ENCODE measurements at regions not wholly inside any gene's neighbourhood (a gene's known extent, or its start where the extent isn't known, plus 50 kb on each side); places are given as distances from the start of the nearest gene placed in this dataset.

DNA sequence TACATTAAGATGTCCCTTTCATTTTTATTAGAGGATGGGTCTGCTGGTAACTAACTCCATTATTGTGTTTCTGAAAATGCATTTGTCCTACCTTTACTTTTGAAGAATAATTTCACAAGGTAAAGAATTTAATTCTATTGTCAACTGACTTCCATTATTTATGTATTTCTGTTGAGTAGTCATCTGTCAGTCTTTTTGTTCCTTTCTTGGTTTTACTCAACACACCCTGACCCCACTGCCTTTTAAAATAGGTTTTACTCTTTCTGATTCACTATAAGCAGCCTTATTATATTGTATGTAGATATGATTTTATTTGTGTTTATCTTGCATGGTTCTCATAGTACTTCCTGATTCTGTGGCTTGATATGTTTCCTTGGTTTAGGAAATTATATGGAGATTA, 237.5 kb downstream of the TGFB2 start:
- ATAC-seq: no peak

DNA sequence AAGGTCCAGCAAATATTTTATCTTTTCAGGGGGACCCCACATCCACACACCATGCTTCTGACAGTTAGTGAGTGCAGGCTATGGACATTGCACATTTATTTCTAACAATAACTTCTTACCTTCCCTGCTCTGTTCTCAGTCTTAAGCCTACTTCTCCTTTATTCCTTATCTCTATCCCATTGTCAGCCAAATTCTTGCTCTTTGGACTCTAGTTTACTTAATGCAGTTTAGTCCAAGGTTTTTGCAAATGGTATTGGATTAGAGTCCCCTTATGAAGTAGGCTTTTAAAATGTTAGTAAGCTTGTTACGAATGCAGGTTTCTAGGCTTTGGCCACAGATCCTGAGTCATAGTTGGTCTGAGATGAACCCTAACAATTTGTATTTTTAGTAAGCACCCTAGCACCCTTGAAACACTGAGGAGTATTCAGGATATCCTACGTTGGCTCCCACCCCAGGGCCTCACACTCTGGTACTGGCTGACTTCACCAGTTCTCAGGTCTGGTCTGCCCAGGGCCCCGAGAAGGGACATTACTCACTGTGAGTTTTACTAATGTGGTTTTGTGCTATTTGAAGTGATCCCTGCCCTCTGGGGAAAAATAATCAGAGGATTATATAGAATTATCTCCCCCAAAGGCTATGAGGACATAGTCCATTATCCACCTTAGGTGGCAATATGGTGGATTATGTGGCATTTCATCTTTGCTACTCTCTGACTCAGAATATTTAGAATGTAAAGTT, 239.5 kb downstream of the TGFB2 start:
- DNase-seq (no peak), ATAC-seq (no peak)

More for the DNA sequence above, 237.5 kb downstream of the TGFB2 start:
- no peak for DNase-seq

DNA sequence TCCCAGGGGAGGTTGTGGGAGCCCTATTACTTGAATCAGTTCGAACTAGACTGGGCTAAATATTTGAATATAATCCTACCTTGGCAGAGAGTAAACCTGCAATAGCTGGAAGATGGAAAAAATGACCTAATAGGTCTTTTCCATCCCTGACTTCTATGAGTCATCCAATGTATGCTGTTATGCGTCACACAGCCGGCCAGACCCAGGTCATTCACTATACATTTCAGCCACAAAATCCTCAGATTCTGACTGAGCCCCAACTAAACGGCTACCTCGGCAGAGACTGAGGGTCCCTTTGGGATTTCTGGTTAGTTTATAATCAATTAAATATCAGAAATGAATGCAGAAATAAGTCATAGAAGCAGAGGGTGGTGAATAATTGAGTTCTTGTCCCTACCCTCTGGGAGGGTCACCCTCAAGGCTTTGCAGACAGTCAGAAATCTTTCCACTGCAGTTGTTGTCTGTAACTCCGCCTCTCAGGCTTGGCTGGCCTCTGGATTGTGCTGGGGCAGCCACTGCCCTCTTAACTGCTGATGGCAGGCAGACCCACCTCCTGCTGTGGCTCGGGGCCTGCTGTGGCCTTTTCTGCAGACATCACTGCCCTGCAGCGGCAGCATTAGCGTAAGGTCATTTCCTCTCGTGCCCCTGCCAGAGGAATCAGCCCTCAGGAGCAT, 240.5 kb downstream of the TGFB2 start:
- ATAC-seq (no peak), DNase-seq (no peak)

DNA sequence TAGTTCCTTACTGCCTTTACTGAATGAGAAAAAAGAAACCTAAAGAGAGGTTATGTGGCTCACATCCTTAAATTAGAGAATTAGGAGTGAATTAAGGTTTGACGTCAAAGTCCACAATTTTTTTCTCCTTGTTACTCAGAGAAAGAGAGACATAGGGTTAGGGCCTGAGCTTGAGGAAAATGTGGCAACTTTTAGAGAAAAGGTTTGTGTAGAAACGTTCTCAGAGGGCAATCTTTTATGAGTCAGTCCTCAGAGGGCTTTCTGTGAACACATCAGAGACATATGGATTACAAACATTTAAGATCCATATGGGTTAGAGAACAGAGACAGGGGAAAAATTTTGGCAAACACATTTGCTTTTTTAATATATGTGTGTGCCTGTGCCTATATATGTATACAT, 242.8 kb downstream of the TGFB2 start:
- DNase-seq (no peak), ATAC-seq (no peak)

DNA sequence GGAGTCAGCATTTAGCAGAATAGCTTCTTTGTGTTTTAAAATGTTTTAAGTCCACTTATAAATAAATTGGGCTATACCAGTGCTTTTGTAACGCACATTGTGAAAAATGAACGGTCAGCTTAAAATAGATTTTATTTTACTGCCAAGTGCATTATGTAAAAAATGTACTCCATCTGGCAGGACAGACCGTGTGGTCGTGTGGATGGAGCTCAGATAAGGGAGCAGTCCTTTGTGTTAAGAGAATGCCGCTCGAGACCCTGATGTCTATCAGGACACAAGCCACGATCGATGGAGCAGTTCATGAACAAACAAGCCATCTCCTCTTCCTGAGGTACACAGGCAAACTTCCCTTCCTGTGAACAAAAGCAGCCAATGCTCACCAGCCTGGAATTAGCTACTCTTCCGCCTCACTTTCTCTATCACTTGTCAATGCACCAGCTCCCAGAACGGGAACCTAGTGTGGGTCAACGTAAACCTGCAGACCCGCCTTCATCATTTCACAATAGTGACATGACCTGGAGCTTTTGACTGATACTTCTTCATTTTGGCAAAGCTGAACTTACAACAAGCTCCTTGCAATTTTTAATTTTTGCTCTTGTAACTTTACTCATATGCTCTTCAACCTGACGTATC, 243.5 kb downstream of the TGFB2 start:
- DNase-seq: no peak
- no peak for ATAC-seq

DNA sequence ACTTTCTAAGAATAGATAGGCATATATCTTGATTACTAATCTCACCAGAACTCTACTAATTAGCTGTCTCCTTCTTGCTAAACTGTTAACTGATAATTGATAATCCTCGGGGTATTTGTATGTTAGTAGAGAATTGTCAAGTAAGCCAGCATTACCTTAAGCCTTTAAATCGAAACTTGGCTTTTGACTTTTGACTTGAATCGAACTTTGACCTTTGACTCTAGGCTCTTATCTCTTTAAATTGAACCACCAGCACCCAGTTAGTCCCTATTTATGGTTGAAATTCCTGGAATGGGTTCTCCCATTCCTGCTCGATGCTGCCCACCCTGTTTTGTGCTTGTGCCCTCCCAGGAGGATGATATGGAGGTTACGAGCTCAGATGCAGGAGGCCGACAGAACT, 244.4 kb downstream of the TGFB2 start:
- ATAC-seq (no peak), DNase-seq (no peak)

DNA sequence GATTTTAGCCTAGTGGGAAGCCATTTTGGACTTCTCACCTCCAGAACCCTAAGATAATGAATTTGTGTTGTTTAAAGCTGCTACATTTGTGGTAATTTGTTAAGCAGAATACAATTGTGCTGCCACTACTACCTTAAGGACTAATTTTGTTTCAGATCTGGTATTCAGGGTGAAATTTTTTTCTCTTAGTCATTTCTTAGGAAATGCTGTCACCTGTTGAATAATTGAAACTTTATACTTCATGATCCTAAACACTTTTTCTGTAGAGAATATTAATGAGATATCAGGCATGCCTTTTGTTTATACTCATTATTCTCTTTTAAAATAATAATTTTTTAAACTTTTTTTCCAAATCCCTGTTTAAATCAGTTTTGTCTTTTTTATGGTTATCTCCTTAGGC, 246.8 kb downstream of the TGFB2 start:
- no peak for ATAC-seq
- DNase-seq: no peak

DNA sequence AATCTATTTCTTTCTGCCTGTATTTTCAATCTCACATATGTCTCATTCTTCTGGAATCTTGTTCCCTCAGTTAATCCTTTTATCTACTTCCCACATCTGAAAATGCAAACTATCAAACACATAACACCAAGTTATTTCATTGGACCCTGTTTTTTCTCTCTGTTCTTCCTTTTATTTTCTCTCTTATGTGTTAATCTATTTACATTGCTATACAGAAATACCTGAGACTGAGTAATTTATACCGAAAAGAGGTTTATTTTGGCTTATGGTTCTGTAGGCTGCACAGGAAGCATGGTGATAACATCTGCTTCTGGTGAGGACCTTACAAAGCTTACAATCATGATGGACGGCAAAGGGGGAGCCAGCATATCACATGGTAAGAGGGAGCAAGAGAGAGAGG, 247.6 kb downstream of the TGFB2 start:
- ATAC-seq (no peak), DNase-seq (no peak)

DNA sequence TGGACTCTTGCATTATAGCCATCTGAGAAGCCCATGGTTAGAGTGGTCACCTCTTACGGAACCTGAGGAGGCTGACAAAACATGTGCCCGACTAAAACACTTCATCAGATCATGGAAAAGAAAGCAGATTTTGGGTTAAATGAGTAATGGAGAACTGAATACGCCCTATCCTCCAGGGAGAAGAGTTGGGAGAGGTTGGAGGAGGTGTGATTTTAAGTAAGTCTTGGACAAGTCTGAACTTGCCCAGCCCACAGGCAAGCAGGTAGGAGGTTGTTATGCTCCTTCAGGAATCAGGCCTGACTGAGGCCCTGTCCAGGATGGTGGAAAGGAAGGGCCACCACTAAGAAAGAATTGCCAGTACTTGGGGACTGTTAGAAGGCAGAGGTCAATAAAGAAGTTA, 255.8 kb downstream of the TGFB2 start:
- DNase-seq (no peak), ATAC-seq (no peak)

DNA sequence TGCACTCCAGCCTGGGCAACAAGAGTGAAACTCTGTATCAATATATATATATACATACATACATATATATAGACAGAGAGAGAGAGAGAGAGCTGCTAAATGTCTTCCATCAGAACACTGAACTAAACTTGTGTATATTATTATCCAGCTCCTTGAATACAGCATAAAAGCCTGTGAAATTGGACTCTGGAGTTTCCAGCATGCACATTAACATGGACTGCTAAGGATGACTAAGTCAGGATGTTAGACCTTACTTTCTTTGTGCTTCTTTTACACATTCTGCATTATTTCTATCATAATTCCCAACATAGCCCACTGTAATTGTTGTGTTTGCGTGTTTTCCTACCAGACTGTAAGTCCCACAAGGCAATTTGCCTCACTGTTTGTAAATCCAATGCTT, 259.1 kb downstream of the TGFB2 start:
- DNase-seq: no peak
- ATAC-seq: no peak

DNA sequence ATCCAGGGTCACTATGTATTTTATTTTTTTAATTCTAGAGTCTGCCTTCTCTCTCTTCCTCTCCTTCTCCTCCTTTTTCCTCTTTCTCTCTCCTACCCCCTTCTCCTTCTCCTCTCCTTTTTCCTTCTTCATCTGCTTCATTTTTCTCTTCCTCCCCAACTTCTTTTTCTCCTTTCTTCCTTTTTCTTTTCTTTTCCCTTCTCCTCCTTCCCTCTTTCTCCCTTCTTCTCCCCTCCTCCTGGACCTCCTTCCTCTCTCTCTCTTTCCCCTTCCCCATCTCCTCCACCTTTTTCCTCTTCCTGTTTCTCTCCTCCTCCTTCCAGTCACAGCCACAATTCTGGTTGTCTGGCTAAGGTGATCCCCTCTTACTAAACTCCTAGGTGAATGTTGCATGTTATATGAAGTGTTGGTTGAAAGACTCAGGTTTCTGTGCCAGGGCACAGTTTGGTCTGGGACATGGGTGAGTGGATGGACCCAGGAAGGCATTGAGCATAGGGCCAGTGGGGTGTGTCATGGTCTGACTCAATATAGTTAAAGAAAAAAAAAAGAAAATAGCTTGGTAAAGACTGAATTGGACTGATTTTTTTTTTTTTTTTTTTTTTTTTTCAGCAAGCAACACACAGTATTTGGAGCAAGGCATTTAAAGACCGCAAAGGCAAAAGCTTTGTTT, 266.9 kb downstream of the TGFB2 start:
- ATAC-seq (no peak), DNase-seq (no peak)

DNA sequence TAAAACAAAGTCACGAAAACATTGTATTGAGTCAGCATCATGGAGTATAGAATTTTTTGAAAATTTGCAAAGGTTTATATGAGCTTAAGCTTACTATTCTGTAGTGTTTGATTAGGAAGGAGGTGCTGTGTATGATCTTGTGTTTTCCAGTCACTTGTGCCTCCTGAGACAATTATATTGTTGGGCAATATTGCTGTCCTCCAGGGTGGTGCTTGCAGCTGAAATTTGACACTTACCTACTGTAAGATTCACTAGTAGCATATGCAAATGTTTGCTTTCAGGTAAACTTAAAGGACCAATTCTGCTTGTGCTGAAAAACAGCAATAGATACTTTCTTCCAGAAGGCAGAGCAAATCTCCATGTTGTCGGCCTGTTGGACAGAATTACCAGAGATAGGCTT, 268.0 kb downstream of the TGFB2 start:
- ATAC-seq (no peak), DNase-seq (no peak)

DNA sequence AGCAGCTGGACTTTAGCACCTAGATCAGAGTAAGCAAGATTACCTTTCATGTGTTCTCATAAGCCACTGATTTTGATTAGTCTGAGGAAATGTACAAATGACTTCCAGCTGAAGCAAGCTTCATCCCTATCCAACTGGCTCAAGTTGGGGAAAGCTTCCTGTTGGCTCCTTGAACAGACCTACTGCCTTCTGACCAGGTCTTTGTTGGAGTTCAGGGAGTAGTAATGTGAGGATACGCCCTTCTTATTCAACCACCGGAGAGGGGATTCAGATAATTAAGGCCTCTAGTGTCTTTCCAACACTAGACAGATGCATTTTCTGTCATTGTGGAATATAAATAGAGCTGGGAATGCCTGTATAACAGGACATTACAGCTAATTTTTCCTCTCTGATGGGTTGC, 268.9 kb downstream of the TGFB2 start:
- DNase-seq (no peak), ATAC-seq (no peak)

DNA sequence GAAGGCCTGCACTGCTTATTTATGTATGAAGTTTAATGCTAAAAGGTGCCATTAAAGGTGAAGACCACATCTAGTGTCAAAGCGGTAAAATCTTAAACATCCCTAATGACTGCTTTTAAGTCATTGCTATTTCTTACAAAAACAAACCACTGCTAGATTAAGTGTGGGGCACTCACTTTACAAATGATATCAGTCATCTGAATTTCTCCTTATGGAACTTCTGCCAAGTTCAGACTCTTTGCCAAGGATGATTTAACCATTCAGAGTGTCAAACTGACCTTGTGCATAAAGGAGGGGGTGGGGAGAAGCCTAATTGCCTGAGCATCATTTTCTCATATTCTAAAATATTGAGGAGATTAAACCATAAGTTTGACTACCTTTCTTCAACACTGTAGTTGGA, 271.5 kb downstream of the TGFB2 start:
- DNase-seq (no peak), ATAC-seq (no peak)

DNA sequence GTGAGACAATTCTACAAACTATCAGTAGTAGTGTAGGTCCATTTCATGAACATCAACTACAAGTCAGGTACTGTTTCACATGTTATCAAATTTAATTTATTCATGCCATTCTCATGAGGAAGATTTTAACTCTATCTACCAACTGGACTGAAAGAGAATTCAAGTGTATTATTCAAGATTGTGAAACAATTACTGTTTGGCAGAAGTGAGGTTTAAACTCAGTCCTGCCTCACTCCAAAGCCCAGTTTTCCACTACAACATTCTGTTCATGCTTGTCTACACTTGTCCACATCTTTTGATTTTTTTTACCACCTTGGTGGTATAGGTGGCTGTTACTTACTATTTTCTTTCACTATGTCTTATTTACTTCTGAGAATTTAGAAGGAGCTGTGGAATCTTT, 272.9 kb downstream of the TGFB2 start:
- DNase-seq (no peak), ATAC-seq (no peak)

DNA sequence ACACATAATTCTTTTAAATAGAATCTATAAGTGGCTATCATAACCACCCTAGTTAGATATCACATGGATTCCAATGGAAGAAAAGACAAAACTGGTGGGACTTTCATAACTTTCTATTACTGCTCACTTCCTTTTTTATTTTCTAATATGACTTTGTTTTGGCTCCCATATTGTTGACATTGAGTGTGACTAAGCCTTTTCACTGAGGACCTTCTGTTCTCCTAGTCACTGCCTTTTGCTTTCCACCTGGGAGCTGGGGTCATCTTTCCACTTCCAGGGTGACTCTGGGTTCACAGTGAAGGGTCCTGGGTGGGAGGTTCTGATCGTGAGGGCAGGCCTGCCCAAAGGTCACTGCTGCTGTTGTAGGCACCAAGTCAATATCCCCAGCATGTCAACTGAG, 275.8 kb downstream of the TGFB2 start:
- ATAC-seq: no peak
- DNase-seq: no peak

DNA sequence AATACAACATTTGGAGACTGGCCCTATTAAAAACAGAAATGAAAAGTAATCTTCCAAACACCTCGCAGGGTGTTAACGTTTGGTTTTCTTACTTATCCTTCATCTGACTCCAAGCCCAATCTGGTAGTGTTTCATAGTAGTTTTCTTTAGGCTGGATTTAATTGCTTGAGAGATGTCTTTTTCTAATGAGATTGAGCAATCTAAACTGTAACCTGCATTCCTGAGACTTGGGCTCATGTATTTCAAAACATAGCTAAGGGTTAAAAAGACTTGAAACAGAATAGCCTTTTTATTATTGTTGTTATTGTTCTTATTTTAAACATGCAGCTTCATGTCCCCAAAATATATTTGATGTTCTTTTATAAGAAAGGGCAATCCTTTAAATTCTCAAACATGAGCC, 278.9 kb downstream of the TGFB2 start:
- ATAC-seq (no peak), DNase-seq (no peak)

DNA sequence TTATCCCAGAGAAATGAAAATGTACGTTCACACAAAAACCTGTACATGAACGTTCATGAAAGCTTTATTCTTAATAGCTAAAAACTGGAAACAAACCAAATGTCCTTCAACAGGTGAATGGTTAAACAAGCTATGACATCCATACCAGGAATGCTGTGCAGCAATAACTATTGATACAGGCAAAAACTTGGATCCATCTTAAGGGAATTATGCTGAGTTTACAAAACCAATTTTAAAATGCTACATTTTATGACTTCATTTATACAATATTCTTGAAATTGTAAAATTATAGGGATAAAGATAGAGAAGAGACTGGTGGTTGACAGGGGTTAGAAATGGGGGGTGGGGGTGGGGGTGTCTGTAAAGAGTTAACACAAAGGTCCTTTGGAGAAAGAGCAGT, 280.3 kb downstream of the TGFB2 start:
- ATAC-seq: no peak
- DNase-seq: no peak

DNA sequence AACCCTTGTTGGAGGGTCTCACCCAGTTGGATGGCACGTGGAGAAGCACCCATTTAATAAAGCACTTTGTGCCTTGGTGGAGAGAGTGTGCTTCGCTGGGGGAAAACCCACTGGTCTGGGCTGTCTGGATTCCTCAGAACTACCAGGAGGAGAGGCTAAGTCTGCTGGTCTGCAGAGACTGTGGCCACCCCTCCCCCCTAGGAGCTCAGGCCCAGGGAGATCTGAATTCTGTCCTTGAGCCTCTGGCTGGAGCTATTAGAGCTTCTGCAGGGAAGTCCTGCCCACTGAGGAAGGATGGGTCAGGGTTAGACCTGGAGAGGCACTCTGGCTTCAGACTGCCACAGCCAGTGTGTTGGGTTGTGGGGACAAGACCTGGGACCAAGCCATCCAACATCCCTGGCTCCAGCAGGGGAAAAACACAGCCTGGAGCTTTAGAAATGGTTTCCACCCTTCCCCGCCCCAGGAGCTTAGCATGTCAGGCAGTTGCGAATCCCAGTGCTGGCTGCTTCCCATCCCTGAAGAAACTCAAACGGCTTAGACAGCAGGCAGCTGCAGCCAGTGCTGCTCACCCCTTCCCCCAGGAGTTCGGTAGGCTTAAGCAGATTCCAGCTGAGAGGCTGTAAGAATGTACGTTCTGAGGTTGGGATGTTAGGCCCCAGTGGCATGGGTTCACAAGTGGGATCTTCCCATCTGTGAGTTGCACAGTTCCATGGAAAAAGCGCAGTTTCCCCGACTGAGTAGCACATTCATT, 288.3 kb downstream of the TGFB2 start:
- no peak for ATAC-seq
- DNase-seq: no peak

DNA sequence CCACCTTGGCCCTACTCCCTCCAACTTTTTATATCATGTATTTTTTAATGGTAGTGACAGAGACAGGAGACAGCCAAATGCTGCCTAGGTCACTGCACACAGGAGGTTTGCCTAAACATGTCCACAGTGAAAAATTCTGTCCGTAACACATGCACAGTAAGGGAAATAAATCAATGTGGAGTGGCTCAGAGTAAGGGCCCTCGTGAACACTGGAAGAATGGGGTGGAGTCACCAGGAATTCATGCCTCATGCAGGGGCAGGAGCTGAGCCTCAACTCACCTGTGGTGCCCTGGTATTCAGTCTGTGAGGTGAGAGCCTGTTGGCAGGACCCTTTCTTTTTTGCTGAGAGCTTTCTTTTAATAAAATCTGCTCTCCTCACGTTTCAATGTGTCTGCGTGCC, 289.1 kb downstream of the TGFB2 start:
- DNase-seq: no peak
- no peak for ATAC-seq

DNA sequence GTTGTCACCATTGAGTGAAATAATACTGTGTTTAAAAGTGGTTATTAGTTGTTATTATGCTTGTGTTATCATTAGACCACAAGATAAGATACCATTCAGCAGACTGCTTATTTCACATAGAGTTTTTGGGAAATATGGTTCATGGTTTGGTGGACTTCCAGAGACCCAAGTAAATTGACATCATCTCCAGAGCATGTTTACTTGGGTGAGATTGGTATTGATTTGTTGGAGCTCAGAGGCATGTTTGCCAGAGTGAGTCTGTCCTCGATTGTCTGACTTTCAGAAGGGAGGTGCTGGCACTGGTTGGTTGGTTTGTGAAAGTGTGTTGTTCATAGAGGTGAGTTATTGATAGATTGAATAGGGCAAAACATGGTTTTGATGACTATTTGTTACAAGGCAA, 291.4 kb downstream of the TGFB2 start:
- no peak for DNase-seq
- ATAC-seq: no peak

DNA sequence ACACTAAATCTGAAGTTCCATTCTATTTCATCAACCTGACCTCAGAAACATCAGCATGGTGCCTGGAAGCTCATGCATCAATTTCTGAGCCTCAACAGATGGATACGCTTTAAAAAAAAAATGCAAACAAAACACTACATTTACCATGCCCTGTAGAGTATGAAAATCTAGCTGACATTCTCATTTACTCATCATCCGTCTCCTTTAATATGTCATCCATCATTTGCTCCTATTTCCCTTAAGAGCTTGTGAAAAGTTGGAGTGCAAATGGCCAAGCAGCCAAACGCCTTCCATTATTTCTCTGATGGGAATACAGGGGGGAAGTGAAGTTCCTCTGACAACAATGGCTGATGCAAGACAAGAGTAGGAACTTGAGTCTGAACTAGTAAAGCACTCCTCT, 295.0 kb downstream of the TGFB2 start:
- ATAC-seq (no peak), DNase-seq (no peak)
